Upper lobe of right lung (tissue), 1 donor: ENCODE measurements at regions not wholly inside any gene's neighbourhood (a gene's known extent, or its start where the extent isn't known, plus 50 kb on each side); places are given as distances from the start of the nearest gene placed in this dataset.

Experiments
- ATAC-seq: fragments of 200-7000 bp; cut with Tn5 transposase; one replicate; pipeline ENCODE4 v1.9.1; 2020; ENCODE audit warnings: mild to moderate bottlenecking, moderate library complexity
- DNase-seq: peaks from one replicate; pipeline ENCODE4 v3.0.0-alpha.2; 2020
- H3K27ac ChIP-seq: fragments of 200-600 bp; one replicate; pipeline ENCODE4 v1.8.0; 2022
- H3K27me3 ChIP-seq: fragments of 200-600 bp; one replicate; pipeline ENCODE4 v1.8.0; 2022; ENCODE audit warnings: mild to moderate bottlenecking
- H3K36me3 ChIP-seq: fragments of 200-600 bp; one replicate; pipeline ENCODE4 v1.8.0; 2022
- H3K4me1 ChIP-seq: fragments of 200-600 bp; one replicate; pipeline ENCODE4 v1.8.0; 2022
- H3K4me3 ChIP-seq: fragments of 200-600 bp; one replicate; pipeline ENCODE4 v1.8.0; 2022; ENCODE audit warnings: mild to moderate bottlenecking
- H3K9me3 ChIP-seq: fragments of 200-600 bp; one replicate; pipeline ENCODE4 v1.8.0; 2022
- CTCF ChIP-seq: fragments of 200-600 bp; IDR thresholded peaks from one replicate; pipeline ENCODE4 v1.8.0; 2022; ENCODE audit warnings: antibody characterized with exemption
- intact Hi-C: fragments of 100-400 bp; cut with DNase I; formaldehyde crosslinking; loops from one replicate; pipeline ENCODE4 v1.11.0; 2022
- donor health status: DM: no; HTN: yes; CAD: no; lungs with severe emphysema.

DNA sequence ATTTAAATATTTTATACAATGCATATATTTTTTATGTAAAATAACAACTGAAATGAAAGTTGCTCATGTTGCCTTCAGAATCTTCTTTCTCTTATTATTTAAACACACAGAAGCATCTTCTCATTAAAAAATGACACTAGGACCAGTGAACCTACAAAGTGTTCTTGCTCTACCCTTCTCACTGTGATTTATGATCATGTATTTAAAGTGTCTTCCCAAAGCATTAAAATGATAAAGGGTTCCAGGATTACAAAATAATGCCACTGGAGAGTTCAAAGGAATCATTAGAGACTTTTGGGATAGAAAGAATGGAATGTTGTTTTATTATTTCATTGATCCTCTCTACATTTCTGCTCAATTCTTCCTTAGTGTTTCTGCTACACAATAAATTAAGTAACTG lies 643.6 kb upstream of the SLITRK1 start:
- no peak for TF ChIP-seq CTCF
- H3K27me3 ChIP-seq: no peaks in the 10 kb centered on the region
- H3K36me3 ChIP-seq: no peaks in the 10 kb centered on the region
- H3K4me1 ChIP-seq: no peaks in the 10 kb centered on the region
- intact Hi-C loops: no loop called here
- DNase-seq: no peak
- H3K4me3 ChIP-seq: no peak overlapping the region
- ATAC-seq: no peak
- no peak overlapping the region for H3K27ac ChIP-seq
- H3K9me3 ChIP-seq: no peaks in the 10 kb centered on the region

- no peak overlapping the region for H3K27ac ChIP-seq
- H3K9me3 ChIP-seq: no peaks in the 10 kb centered on the region
- H3K4me3 ChIP-seq: no peak overlapping the region
- H3K36me3 ChIP-seq: no peaks in the 10 kb centered on the region
- ATAC-seq (no peak), DNase-seq (no peak)
- intact Hi-C loops: no loop called here
- no peaks in the 10 kb centered on the region for H3K27me3 ChIP-seq
- TF ChIP-seq CTCF: no peak
- H3K4me1 ChIP-seq: no peaks in the 10 kb centered on the region
Observed at GRCh38 chr13:84524586-84524985, 642.3 kb upstream of the SLITRK1 start.

- no peak for ATAC-seq
- no peaks in the 10 kb centered on the region for H3K27me3 ChIP-seq
- no peak for TF ChIP-seq CTCF
- DNase-seq: no peak
- intact Hi-C loops: no loop called here
- H3K4me1 ChIP-seq: no peaks in the 10 kb centered on the region
- no peaks in the 10 kb centered on the region for H3K36me3 ChIP-seq
- H3K4me3 ChIP-seq: no peak overlapping the region
- H3K9me3 ChIP-seq: peaks cover 3% of the 10 kb centered on the region
- no peak overlapping the region for H3K27ac ChIP-seq
Observed at GRCh38 chr13:84500016-84500415, 617.7 kb upstream of the SLITRK1 start.

GRCh38 chr13:84497613-84498012 lies 615.3 kb upstream of the SLITRK1 start:
- Histone ChIP-seq H3K27me3 (no peaks in the 10 kb centered on the region), H3K4me1 (no peaks in the 10 kb centered on the region), H3K9me3 (peaks cover 3% of the 10 kb centered on the region), H3K36me3 (no peaks in the 10 kb centered on the region), H3K4me3 (no peak overlapping the region), H3K27ac (no peak overlapping the region)
- DNase-seq (no peak), ATAC-seq (no peak)
- intact Hi-C loops: no loop called here
- no peak for TF ChIP-seq CTCF

DNA sequence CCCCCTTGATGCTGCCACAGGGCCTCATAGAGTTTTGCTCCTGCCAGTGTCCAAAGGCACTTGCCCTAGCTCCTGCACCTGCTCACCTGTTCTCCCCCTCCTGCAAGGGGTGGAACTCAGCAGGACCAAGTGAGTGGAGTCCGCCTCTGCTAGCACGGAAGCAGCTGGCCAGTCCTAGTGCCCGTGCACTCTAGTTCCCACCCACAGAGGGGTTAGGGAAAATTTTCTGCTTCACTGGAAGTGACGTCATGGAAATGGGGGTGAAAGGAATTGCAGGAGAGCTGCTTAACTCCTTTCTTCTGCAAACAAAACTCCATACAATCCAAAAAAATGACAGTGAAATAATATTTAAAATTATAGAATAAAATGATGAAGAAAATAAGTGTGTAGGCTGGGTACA lies 609.7 kb upstream of the SLITRK1 start:
- Histone ChIP-seq H3K27me3 (no peaks in the 10 kb centered on the region), H3K4me1 (no peaks in the 10 kb centered on the region), H3K27ac (no peak overlapping the region), H3K9me3 (no peaks in the 10 kb centered on the region), H3K36me3 (no peaks in the 10 kb centered on the region), H3K4me3 (no peak overlapping the region)
- intact Hi-C loops: no loop called here
- TF ChIP-seq CTCF: no peak
- DNase-seq: no peak
- ATAC-seq: no peak

DNA sequence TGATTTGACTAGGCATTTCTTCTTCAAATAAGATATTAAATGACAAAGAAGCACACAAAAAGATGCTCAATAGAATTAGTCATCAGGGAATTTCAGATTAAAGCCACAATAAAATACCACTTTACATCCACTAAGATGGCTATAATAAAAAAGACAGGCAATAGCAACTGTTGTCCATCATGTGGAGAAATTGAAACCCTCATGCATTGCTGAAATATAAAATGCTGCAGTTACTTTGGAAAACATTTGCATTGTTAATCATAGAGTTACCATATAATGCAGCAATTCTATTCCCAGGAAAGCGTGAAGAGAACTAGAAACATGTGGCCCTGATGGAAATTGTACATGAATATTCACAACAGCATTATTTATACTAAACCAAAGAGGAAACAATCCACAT lies 605.5 kb upstream of the SLITRK1 start:
- intact Hi-C loops: no loop called here

More for the DNA sequence above, 605.5 kb upstream of the SLITRK1 start:
- TF ChIP-seq CTCF: no peak
- Histone ChIP-seq H3K27me3 (no peaks in the 10 kb centered on the region), H3K4me3 (no peak overlapping the region), H3K36me3 (no peaks in the 10 kb centered on the region), H3K27ac (no peak overlapping the region), H3K9me3 (no peaks in the 10 kb centered on the region), H3K4me1 (no peaks in the 10 kb centered on the region)
- DNase-seq: no peak
- ATAC-seq: no peak
